NCI-H2196 (cell line): ENCODE measurements at regions not wholly inside any gene's neighbourhood (a gene's known extent, or its start where the extent isn't known, plus 50 kb on each side); places are given as distances from the start of the nearest gene placed in this dataset.
A peak's percentile ranks its signal among the peaks of the same experiment; 100 is the strongest.

Experiments used
- DNase-seq: peaks from one replicate; lab custom pipeline; 2025; ENCODE audit not compliant: unreplicated experiment; lab: John Stamatoyannopoulos, UW

- DNase-seq = no peak
These were observed 540.0 kb upstream of the SALL1 start for GRCh38 chr16:51691109-51691508.

DNA sequence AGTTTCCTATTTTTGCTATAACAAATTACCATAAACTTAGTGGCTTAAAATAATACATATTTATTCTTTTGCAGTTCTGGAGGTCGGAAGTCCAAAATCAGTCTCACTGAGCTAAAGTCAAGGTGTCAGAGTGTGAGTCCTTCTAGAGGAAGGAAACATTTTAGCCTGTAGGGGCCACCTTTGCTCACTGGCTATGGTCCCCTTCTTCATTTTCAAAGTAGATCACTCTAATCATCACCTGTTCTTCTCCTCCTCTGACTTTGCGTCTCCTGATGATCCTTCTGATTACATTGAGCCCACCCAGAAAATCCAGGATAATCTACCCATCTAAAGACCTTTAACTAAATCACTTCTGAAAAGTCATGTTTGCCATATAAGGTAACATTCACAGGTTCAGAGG lies 534.4 kb upstream of the SALL1 start:
- no peak for DNase-seq

- no peak for DNase-seq
These were observed 532.8 kb upstream of the SALL1 start for GRCh38 chr16:51683882-51684281.

- DNase-seq = no peak
These were observed 531.8 kb upstream of the SALL1 start for GRCh38 chr16:51682905-51683304.

DNA sequence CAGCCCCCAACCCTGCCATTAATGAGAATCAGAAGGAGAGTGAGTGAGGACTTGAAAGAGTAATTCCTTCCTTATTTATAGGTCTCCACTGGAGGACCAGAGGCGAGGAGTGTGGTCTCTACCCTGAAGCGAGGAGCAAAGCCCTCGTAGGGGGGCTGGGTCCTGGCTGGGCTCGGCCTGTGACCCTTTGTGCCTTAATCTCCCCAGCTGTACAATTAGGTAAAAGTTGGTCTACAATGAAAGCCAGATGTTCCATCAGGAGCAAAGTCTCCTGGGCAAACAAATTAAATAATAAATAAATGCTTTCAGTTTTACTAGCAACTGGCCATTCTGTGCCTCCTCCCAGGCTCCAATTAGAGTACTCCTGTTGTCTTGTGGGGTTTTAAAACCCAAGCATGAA lies 523.5 kb upstream of the SALL1 start:
- no peak for DNase-seq

DNA sequence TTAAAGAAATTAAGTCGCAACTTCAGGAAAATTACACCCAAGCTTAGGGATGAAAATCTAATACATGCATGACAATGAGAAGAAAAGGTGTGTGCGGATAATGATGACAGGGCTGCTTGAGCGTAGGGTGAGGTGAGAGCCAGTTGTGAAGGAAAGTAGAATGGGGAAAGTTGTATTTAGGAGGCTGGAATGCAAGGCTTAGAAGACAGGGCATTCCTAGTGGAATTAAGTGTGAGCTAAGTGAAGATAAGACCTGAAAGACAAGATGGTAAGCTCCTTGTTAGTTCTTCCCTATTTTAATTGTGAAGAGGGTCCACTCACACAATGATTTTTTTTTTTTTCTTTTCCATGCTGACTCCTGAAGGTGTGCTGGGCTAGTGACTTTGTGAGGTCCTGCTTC lies 519.5 kb upstream of the SALL1 start:
- DNase-seq = no peak

- no peak for DNase-seq
These were observed 515.8 kb upstream of the SALL1 start for GRCh38 chr16:51666821-51667220.

DNA sequence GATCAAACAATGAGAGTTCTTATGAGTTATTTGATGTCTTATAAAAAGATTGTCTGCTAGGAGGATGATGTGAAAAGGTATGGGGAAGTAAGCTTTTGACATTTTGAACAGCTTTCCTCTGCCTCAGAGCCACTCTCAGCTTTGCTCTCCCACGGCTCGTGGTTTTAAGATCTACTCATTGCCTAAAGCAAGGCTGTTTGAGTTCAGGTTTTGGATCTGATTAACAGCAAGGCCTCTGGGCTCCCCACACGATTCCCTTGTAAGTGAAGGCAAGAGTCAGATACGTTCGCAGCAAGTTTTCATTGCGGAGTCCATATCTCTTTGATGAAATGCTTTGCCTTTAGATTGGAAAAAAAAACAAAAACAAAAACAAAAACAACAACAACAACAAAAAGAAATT lies 515.0 kb upstream of the SALL1 start:
- no peak for DNase-seq

DNA sequence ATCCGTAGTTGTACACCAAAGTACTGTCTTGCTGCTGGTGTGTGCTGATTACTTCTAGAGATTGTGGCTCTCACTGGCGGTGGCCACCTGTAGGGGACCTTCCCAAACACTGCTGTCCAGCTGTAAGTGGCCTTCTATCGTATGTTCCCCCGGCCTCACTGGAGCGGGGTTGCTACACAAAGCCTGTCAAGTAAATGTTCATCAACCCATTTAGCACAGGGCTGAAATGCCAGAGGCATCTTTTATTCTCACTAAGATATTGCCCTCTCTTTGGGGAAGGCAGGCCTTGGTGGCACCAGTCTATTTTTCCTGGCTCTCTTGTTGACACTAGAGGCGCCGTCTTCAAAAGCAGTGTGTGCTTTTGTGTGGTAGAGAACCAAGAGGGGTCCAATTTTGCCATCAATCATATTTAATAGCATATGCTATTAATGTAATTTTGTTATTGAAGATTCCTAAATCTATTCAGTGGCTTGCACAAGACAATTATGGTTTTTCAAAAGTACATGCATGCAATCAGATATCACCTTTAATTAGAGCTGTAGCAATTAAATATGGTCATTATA lies 514.4 kb upstream of the SALL1 start:
- DNase-seq = no peak

GRCh38 chr16:51658531-51658930 lies 507.5 kb upstream of the SALL1 start:
- DNase-seq = no peak

GRCh38 chr16:51657848-51658247 lies 506.8 kb upstream of the SALL1 start:
- DNase-seq = peak; percentile 3

GRCh38 chr16:51655249-51655648 lies 504.2 kb upstream of the SALL1 start:
- no peak for DNase-seq

GRCh38 chr16:51651061-51651466 lies 500.0 kb upstream of the SALL1 start:
- DNase-seq = no peak

DNA sequence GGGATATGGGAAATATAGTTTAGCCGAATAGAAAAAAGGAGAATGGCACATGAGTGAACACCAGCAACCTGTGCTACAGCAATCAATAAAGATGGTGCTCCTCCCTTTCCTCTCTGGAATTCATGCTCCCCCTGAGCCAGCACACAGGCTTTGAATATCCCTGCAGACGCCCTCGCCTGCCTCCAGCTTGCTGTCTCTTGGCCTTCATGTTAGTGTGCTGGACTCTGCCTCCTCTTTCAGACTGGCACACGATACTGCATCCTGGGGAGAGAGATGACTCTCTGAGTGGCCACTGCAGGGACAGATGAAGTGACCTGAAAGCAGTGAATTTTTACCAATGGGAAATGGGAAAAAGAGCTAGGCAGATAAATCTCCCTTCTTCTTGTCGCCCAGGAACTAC lies 498.6 kb upstream of the SALL1 start:
- DNase-seq = no peak

- DNase-seq = no peak
These were observed 497.5 kb upstream of the SALL1 start for GRCh38 chr16:51648526-51648925.

DNA sequence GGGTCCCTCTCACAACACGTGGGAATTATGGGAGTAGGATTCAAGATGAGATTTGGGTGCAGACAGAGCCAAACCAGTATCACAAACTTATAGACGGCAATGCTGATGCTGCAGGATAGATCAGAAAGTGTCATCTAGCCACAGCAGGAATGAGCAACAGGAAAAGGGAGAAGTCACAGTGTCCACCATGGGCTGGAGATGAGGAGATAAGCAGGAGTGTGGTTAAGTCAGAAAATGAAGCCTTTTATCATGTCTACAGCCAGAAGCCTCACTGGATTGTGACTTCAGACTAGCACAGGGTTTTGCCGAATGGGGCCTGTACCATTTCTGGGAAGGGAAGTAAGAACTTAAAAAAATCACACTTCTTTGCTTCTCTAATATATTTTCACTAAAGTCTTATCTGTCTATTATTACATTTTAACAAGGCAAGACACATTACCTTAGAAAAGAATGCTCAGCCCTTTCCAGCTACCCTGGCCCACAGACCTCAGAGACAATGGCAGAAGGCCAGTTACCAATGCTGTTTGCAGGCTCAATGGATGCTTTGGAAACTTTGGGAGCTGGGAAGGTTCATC lies 490.2 kb upstream of the SALL1 start:
- no peak for DNase-seq

DNA sequence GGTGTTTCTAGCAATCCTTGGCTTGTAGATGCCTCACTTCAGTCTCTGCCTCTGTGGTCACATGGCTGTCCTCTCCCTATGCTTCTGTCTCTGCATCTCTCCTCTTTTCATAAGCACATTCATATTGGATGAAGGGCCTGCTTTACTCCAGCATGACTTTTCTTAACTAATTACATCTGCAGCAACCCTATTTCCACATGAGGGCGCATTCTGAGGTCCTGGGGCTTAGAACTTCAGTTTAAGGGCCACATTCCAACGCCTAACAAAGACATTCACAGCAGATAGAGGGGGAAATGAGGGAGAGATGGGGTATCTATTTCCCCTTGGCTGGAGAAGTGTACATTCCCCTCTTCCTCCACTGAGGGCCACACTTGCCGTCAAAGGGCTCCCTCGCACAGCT lies 489.1 kb upstream of the SALL1 start:
- no peak for DNase-seq

GRCh38 chr16:51638339-51639135 lies 487.5 kb upstream of the SALL1 start:
- DNase-seq = no peak

DNA sequence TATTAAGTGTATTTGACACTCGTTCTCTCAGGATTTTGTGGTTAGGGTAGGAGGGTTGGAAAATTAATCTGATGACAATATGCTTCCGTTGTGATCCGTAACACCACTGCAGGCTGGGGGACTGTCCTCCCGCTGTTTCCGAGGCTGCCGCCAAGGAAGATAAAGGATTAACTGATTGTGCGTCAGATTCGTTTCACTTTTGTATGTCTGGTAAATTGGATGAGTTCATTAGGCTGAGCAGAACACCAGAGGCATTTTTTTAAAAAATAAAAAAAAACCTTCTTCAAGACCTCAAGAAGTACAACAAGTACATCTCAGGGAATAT lies 486.7 kb upstream of the SALL1 start:
- no peak for DNase-seq

GRCh38 chr16:51636920-51637769 lies 486.1 kb upstream of the SALL1 start:
- DNase-seq = no peak

GRCh38 chr16:51635181-51635580 lies 484.1 kb upstream of the SALL1 start:
- no peak for DNase-seq

- DNase-seq = no peak
These were observed 479.0 kb upstream of the SALL1 start for GRCh38 chr16:51630076-51630475.
